Tibial artery (tissue), 4 donors: ENCODE measurements at regions not wholly inside any gene's neighbourhood (a gene's known extent, or its start where the extent isn't known, plus 50 kb on each side); places are given as distances from the start of the nearest gene placed in this dataset.
"Not testable (repeated sequence)": the region's sequence is repeated elsewhere in the genome, so short reads cannot be mapped to it uniquely, and the experiment has no call there.

Experiments used
- DNase-seq, 2 donors: peaks; one replicate each; pipeline ENCODE4 v3.0.0-alpha.2; 2019
- H3K27ac ChIP-seq, 2 donors: fragments of 200-600 bp; sonication (generic) in 1 of 2; 1 replicate in 1 of 2; 2 replicates in 1 of 2; pipeline ENCODE4 v1.5.1; 2018 to 2019; ENCODE audit warnings: mild to moderate bottlenecking in 1 of 2
- H3K27me3 ChIP-seq, 2 donors: fragments of 200-600 bp; sonication (generic) in 1 of 2; one replicate each; pipeline versions ENCODE4 v1.5.1 to v1.6.0; 2016 to 2019
- H3K36me3 ChIP-seq, 3 donors: fragments of 200-600 bp; sonication (generic) in 2 of 3; one replicate each; pipeline ENCODE4 v1.5.1; 2016 to 2019; ENCODE audit warnings: mild to moderate bottlenecking in 2 of 3
- H3K4me1 ChIP-seq, 4 donors: fragments of 200-600 bp; sonication (generic) in 2 of 4; 1 replicate in 3 of 4; 2 replicates in 1 of 4; pipeline ENCODE4 v1.5.1; 2016 to 2019
- H3K4me3 ChIP-seq, 2 donors: fragments of 200-600 bp; sonication (generic) in 1 of 2; 1 replicate in 1 of 2; 2 replicates in 1 of 2; pipeline ENCODE4 v1.5.1; 2018 to 2019; ENCODE audit warnings: mild to moderate bottlenecking in 2 of 2
- H3K9me3 ChIP-seq, 3 donors: fragments of 200-600 bp; sonication (generic) in 1 of 3; one replicate each; pipeline ENCODE4 v1.5.1; 2016 to 2019
- intact Hi-C: fragments of 100-400 bp; cut with DNase I; formaldehyde crosslinking; loops from one replicate; pipeline ENCODE4 v1.15.0; 2023; ENCODE audit warnings: low total_unique reads
- TF ChIP-seq, protein P1 (sequence below), 2 experiments: fragments of 200-600 bp in 1 of 2; fragments of 450-650 bp in 1 of 2; IDR thresholded peaks; one replicate each; pipeline ENCODE4 v1.5.1; 2017 to 2019; ENCODE audit warnings: antibody characterized with exemption in 2 of 2, mild to moderate bottlenecking in 1 of 2, moderate library complexity in 1 of 2

DNA sequence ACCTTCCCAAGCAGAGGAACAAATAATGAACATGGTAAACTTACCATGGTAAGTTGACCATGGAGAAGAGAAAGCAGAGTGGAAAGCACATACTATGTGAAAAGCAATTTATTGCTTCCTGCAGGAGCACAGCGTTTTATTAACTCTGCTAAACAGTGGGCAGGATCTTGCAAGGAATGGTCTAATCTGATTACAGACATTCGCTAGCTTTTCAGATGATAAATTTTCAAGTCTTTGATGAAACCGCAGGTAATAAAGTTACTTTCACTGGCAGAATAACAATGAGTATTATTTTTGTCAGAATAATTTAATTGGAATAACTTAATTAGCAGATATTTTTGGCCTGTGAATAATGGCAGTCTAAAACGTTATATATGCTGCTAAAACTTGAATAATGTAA, 89.6 kb upstream of the HGF start:
- no peaks in the 10 kb centered on the region for H3K27me3 ChIP-seq
- DNase-seq, result no peak
- no peaks in the 10 kb centered on the region for H3K4me1 ChIP-seq
- no peak overlapping the region for H3K27ac ChIP-seq
- intact Hi-C loops, result no loop called here
- TF ChIP-seq, protein P1, sequence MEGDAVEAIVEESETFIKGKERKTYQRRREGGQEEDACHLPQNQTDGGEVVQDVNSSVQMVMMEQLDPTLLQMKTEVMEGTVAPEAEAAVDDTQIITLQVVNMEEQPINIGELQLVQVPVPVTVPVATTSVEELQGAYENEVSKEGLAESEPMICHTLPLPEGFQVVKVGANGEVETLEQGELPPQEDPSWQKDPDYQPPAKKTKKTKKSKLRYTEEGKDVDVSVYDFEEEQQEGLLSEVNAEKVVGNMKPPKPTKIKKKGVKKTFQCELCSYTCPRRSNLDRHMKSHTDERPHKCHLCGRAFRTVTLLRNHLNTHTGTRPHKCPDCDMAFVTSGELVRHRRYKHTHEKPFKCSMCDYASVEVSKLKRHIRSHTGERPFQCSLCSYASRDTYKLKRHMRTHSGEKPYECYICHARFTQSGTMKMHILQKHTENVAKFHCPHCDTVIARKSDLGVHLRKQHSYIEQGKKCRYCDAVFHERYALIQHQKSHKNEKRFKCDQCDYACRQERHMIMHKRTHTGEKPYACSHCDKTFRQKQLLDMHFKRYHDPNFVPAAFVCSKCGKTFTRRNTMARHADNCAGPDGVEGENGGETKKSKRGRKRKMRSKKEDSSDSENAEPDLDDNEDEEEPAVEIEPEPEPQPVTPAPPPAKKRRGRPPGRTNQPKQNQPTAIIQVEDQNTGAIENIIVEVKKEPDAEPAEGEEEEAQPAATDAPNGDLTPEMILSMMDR (IDR thresholded peaks at IDR 0.05), result no peak
- no peak overlapping the region for H3K4me3 ChIP-seq
- H3K36me3 ChIP-seq, result no peaks in the 10 kb centered on the region
- H3K9me3 ChIP-seq, result no peaks in the 10 kb centered on the region

DNA sequence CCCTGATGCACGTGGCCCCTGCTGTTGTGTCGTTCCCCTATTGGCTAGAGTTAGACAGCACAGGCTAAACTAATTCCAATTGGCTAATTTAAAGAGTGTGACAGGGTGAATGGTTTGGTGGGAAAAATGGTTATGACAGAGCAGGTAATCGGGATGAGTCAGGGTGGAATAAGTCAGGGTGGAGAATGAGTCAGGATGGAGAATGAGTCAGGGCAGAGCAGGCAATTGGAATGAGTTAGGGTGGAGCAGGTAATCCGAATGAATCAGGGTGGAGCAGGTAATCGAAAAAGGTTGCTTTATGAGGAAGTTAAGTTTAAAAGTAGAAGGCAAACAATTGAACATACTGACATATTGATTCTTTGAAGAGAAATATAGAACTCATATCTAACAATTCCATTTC, 89.0 kb upstream of the HGF start:
- DNase-seq, H3K9me3 ChIP-seq, H3K27ac ChIP-seq, intact Hi-C loops, H3K27me3 ChIP-seq, H3K36me3 ChIP-seq, H3K4me1 ChIP-seq, H3K4me3 ChIP-seq: not testable (repeated sequence)

DNA sequence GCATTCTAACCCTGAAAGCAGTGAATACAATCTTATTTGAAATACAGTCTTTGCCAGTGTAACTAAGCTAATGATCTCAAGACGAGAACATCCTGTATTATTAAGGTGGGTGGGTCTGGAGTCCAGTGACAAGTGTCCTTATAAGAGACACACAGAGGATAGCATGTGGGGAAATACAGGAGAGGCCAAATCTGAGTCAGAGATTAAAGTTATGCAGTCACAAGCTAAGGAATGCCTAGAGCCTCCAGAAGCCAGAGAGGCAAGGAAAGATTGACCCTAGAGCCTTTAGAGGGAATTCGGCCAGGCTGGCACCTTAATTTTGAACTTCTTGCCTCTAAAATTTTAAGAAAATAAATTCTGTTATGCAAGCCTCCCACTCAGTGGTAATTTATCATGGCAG, 87.5 kb upstream of the HGF start:
- DNase-seq, result no peak
- Histone ChIP-seq H3K36me3 (no peaks in the 10 kb centered on the region), H3K4me3 (no peak overlapping the region), H3K4me1 (no peaks in the 10 kb centered on the region), H3K27me3 (no peaks in the 10 kb centered on the region), H3K27ac (no peak overlapping the region), H3K9me3 (no peaks in the 10 kb centered on the region)
- TF ChIP-seq, protein P1 (IDR thresholded peaks at IDR 0.05), result no peak
- intact Hi-C loops, result no loop called here

DNA sequence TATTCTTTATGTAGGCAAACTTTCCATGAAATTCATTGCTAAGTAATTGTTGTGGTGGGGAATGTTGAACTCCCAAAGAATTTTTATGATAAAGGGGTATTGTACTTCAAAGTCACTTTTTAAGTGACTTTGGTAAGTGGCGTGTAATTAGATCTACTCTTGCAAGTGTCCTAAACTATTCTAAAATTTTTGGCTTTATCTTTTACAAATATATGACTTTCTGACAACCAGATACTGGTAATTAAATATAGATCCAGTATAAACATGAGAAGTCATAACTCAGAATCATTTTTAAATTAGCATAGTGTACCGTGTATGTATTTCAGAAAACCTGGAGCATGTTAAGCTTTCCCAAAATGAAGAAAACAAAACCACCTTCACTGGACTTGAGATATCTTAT, 84.7 kb upstream of the HGF start:
- H3K27ac ChIP-seq, result no peak overlapping the region
- no peaks in the 10 kb centered on the region for H3K36me3 ChIP-seq
- no peaks in the 10 kb centered on the region for H3K27me3 ChIP-seq
- H3K9me3 ChIP-seq, result no peaks in the 10 kb centered on the region
- intact Hi-C loops, result no loop called here
- no peak overlapping the region for H3K4me3 ChIP-seq
- TF ChIP-seq, protein P1 (IDR thresholded peaks at IDR 0.05), result no peak
- H3K4me1 ChIP-seq, result no peaks in the 10 kb centered on the region
- DNase-seq, result no peak

DNA sequence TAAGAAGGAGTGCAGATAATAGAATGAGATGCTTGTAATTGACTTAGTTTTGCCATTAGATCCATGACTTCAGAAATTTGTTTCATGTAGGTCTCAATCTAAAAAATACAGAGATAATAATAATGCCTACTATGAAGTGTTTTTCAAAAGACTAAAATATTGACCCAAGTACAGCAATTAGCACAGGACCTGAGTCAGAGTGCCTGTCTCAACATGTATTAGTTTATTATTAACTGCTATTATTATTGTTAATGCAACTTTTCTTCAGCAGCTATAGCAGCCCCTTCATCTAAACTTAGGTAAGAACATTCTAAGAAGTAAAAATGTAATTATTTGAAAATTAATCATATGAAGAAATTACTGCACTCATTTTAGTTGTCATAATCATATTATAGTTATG, 82.9 kb upstream of the HGF start:
- no peaks in the 10 kb centered on the region for H3K27me3 ChIP-seq
- H3K36me3 ChIP-seq, result no peaks in the 10 kb centered on the region
- H3K4me3 ChIP-seq, result no peak overlapping the region
- no peaks in the 10 kb centered on the region for H3K4me1 ChIP-seq
- intact Hi-C loops, result no loop called here
- no peak for DNase-seq
- no peaks in the 10 kb centered on the region for H3K9me3 ChIP-seq
- no peak overlapping the region for H3K27ac ChIP-seq
- TF ChIP-seq, protein P1 (IDR thresholded peaks at IDR 0.05), result no peak

DNA sequence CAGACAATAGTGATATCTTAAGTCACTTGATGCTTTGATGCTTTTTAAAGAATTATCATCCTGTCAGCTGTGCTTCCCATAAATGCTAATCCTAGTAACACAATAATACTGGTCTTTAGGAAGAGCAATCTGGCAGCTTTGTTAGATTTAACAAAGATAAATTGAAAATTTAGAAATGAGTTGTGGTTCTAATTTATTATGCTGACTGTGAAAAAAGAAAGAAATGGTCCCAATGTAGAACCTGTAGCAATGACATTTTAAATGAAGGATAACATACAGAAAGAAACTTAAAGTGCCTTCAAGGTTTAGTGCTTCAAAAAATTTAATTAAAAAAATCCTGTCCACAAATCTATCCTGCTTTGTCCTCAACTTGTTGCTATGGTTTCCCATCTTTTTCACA, 81.6 kb upstream of the HGF start:
- no peak overlapping the region for H3K27ac ChIP-seq
- no peaks in the 10 kb centered on the region for H3K9me3 ChIP-seq
- no peaks in the 10 kb centered on the region for H3K4me1 ChIP-seq
- no peak for DNase-seq
- H3K27me3 ChIP-seq, result no peaks in the 10 kb centered on the region
- no peaks in the 10 kb centered on the region for H3K36me3 ChIP-seq
- intact Hi-C loops, result no loop called here
- H3K4me3 ChIP-seq, result no peak overlapping the region
- TF ChIP-seq, protein P1 (IDR thresholded peaks at IDR 0.05), result no peak
